ENCODE measurements at regions not wholly inside any gene's neighbourhood (a gene's known extent, or its start where the extent isn't known, plus 50 kb on each side); places are given as distances from the start of the nearest gene placed in this dataset.

DNA sequence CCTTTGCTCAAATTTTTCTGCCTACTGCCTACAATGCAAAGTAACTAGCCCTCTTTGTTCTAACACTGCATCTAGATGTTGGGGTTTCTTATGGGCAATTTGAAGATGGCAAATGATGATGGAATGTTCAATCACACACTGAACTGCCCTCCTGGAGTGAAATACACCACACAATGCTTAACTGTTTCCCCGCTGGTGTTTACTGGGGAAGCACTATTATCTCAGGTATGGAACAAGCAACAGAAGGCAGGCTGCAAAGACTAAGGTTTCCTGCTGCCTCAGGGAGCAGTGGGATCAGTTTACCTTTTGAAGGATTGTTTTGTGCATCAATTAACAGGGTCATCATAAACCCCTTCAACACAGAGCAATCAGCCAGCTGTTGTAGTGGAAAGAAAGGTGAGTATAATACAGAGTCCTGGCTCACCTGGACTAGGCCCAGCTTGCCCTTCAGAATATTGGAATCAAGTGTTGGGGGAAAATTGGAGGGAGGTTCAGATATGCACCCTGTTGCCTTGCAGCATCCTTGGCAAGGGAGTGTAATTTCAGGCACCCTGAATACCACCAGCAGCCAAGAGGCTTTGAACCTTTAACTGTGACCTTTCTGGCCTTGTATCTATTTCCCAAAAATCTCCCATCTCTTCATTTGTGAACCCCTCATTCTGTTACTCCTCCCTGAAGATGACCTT lies 105.4 kb upstream of the CDH11 start:
- DNase-seq (ENCODE audit: low read depth, low spot score), result no peak

DNA sequence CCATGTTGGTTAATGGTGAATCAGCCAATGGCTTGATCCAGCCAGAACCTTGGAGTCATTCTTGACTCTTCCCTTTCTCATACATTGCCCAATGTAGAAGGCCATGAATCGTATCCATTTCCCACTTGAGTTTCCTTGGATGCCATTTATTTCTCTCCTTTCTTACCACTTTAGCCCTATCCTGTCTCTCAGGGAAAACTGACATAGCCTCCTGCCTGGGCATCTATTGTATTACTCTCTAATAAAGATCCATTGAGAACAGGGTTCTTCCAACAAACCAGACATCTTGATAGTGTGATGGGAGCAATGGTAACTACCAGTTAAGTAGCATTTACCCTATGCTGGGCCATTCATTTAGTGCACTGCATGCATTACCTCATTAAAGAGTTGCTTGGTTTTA lies 104.2 kb upstream of the CDH11 start:
- DNase-seq (ENCODE audit: low read depth, low spot score), result no peak

DNA sequence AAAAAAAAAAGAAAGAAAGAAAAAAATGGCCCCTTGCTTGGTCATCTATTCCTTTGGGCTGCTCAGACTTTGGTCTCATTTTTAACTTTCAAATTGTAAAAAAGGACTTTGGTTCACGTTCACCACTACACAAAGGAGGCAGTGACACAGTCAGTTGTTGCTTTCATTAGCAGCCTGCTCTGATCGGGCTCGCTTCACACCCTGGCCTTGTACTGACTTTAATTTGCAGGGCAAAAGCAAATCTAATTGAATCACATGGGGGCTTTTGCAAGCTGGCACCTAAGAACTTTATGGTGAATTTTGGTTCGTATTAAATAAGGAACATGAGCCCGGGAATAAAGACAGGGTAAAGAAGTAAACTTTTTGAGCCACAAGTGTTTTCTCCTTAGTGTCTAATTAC lies 103.6 kb upstream of the CDH11 start:
- no peak for DNase-seq (ENCODE audit: low read depth, low spot score)

DNA sequence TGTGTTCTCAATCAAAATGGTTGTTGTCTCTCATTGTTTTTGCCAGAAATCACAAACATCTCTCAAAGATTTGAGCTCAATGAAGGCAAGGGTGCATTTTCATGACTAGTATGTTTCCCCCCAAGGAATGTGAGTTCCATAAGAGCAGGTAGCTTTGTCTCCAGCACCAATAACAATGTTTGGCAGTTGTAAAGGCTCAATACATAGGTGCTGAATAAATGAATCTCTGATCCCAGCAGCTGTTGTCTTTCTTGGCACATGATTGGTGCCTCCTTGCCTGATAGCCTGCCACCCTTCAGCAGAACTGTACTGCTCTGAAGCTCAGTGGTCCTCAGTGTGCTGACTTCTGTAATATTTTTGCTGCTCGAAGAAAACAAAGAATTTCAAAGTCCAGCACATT lies 103.1 kb upstream of the CDH11 start:
- no peak for DNase-seq (ENCODE audit: low read depth, low spot score)

DNA sequence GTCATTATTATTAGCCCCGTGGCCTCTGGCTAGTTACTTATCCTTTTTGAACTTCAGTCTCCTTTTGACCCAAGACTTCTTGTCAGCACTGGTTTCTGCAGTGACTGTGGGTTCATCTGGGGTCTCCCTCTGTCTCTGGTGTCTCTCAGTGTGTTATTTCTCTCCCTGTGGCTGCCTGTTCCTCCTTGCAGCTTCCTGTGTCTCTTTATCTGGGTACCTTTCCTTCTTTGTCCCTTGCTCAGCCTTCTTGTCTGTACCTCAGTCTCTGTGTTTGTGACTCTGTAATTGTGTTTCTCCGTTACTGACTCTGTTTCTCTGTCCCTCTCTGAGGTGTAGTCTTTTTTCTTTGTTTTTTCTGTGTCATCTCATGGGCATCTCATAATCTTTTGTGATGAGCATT lies 102.6 kb upstream of the CDH11 start:
- DNase-seq (ENCODE audit: low read depth, low spot score), result no peak

DNA sequence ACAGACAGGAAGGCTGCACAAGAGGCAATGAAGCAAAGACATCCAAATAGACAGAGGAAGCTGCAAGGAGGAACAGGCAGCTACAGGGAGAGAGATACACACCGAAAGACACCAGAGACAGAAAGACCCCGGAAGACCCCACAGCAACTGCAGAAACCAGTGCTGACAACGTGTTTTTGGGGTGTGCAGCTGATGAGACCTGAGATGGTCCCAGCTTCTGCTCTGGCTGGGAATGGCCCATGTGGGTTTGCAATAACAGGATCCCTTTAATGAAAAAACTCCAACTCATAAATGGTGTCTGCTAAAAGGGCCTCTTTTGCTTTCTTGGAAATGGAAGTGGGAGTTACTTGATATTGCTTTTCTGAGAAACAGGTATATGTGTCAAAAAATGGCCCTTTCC lies 101.5 kb upstream of the CDH11 start:
- DNase-seq (ENCODE audit: low read depth, low spot score), result no peak

DNA sequence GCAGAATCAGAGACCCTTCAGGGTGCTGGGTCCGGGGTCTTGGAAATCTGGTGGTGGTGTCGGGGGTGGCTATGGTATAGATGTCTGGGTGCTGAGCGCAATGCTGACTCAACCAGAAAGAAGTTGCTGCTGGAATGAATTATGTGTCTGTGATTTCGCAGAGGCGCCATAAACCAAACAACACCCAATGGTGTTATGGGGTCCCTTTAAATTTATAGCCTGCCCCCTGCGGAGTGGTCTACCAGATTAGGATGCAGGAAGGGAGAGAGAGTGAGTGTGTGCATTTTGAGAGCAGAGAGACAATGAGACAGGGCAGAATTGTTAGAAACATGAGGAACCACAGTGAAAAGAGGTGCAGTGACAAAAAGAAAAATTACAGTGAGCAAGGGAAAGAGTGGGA lies 100.7 kb upstream of the CDH11 start:
- DNase-seq (ENCODE audit: low read depth, low spot score), result no peak

DNA sequence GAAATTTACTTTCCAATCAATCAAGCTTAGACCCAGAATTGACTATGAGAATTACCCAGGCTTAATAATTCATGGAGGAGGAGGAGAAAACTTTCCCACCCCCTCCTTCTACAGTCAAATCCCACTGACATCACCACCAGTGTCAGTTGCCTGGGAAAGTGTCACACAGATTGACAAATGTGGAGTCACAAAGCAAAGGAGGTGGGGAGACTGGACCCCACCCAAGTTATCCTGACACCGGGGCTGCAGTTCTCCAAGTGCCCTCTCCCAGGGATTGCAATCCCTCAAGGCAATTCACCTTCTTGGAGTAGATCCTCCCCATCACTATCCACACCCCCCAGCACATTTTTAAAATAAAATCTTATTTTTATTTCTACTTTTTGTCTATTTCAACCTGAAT lies 100.2 kb upstream of the CDH11 start:
- no peak for DNase-seq (ENCODE audit: low read depth, low spot score)

DNA sequence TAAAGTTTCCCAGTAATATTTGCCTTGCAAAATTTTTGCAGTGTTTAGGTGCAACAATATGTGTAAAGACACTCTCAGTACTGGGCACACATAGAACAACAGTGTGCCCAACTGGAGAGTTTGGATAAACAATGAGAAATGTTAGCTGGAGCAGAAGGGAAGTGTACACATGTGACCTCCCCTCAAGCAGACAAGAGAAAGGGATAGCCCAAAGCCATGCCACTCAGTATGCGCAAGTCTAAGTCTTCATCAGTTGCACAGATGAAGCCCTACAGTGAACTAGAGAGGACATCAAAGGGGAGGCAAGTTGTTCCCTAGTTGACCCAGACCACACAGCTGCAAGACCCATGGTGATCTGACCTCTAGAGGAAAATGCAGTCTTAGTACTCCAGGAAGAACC lies 97.9 kb upstream of the CDH11 start:
- no peak for DNase-seq (ENCODE audit: low read depth, low spot score)

DNA sequence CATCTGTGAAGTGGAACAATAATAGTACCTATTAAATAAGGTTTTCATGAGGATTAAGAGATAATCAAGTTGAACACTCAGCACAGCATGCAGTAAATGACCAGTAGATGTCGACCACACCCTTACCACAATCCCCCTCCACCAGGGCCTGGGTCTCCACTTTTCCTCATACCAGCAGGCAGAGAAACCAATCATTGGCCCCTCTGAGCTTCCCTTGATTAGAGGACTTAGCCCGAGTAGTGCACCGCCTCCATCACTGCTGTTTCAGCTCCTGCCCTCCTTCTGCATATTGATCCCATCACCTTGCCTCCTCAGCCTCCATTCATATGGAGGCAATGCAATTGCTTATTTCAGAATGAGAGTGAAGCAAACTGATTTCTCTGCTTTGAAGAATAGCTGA lies 96.5 kb upstream of the CDH11 start:
- DNase-seq (ENCODE audit: low read depth, low spot score), result no peak

DNA sequence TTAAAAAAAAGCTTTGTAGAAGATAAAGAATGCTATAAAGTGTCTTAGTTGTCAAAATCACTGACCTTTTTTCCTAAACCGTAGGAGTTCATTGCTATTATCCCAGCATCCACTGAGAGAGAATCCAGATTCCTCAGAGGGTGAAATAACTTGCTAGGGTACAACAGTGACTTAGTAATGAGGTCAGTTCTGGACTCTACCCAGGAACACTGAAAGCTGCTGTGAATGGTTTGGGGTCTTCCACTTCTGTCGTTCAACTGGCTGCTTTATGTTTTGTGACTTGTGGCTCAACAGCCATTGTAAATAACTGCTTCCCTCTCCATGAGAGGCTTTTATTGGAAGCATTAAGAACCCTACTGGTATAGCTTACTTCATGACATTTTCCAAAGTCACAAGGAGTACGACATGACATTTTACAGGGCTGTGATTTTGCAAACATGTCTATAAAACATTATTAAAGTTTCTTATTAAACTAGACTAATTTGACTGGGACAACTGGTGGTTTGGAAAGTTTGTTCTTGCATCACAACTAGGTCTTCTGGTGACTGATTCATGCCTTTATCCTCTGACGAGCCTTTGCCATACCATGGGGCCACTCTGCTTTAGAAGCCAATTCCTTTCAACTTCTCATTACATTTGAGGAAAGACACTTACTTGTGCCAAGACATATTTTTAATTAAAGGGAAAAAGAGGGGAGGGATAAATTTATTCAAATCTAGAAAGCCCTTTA lies 92.2 kb upstream of the CDH11 start:
- no peak for DNase-seq (ENCODE audit: low read depth, low spot score)

DNA sequence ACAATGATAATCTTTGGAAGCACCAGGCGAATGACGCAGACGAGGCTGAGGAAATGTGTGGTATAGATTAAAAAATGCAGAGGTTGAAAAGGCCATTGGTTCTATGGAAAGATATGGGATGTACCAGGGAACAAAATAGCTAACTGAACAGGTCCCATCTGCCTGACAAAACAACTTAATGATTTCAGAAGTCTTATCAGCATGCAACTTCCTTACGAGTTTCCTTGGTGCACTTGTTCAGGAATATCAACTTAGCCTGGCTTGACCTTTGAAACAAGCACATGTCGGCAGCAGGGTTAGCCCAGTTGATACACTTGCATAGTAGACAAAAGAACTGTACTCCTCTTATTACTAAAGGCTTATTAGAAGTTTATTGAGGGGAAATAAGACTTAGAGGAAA lies 90.9 kb upstream of the CDH11 start:
- DNase-seq (ENCODE audit: low read depth, low spot score), result no peak

DNA sequence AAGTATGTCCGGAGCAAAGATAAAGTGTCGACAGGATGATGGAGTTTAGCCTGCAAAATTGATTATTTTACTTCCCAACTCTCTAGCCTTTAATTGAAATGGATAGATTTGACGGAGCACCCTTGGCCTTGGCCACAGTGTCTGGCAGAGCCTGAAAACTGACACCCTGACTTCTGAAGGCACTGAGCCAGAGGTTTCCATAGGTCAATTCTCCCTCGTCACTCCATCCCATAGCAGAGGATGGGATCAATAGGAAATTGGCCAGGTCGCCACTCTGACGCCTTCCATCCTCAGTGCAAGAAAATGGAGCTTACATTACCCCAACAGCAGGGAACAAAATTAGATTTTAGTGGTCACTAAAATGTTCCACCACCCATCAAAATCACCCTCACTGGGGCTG lies 90.4 kb upstream of the CDH11 start:
- no peak for DNase-seq (ENCODE audit: low read depth, low spot score)

DNA sequence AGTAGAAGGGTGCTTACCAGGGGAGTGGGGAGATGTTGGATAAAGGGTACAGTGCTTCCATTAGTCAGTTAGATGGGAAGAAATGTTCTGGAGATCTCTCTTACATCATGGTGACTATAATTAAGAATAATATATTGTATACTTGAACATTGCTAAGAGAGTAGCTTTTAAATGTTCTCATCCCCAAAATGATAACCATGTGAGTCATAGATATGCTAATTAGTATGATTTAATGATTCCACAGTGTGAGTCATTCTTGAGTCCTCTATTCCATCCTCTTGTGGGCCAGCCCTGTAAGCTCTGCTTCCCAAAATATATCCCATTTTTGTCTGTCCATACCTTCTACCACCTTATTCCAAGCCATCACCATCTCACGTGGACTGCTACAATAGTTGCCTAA lies 80.6 kb upstream of the CDH11 start:
- DNase-seq (ENCODE audit: low read depth, low spot score), result no peak

DNA sequence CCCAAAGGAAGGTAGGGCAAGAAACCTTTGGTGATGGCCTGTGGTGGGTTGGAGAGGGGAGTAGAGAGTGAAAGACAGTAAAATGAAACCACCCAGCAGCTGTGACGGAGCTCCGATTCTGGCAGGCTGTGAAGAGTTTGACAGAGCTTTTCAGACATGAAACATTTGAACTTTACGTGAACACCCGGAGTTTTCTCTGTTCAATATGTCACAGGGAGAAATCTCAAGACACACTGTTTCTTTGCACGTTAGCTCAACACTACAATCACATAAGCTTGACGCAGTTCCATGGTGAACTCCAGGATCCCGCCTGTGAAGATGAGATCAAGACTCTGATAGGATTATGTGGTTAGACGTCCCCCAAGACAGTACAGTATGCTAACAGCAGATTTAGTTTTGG lies 79.6 kb upstream of the CDH11 start:
- DNase-seq (ENCODE audit: low read depth, low spot score), result no peak

DNA sequence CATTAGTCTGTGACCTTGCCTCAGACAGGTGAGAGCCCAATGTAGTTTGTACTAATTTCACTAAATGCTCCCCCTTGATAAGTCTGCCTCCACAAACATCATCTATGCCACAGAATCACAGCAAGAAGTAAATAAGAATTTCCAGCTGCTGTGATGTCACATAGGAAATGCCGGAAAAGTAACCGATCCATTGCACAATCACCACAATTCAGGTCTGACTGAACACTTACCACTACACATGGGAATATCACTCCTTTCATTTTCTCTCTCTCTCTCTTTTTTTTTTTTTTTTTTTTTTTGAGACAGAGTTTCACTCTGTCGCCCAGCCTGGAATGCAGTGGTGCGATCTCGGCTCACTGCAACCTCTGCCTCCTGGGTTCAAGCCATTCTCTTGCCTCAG lies 79.0 kb upstream of the CDH11 start:
- DNase-seq (ENCODE audit: low read depth, low spot score), result no peak

DNA sequence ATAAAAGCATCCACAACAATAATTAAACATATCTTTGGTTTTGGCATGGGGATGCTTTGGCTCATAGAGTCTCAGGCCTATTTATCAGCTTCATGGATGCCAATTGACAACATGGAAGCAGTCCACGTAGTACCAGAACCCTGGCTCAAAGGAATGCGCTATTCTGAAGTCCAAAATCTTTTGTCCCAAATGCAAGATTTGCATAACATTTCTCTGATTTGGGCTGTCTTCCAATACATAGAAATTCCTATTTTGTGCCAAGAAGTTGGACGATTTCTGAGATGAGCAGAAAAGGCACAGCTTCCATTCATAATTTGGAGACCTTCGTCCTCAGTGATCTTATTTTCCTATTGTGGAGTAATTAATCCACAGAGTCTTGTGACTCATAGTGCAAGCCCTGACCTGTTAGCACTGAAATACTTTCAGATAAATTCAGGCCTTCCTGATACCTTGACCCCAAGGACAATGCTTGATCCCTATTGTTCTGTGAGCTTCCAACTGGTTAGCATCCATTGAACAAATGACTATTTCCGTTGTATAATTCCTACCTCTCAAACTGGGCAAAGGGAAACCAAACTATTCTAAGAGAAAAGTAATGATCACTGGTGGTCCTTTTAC lies 78.4 kb upstream of the CDH11 start:
- DNase-seq (ENCODE audit: low read depth, low spot score), result no peak

DNA sequence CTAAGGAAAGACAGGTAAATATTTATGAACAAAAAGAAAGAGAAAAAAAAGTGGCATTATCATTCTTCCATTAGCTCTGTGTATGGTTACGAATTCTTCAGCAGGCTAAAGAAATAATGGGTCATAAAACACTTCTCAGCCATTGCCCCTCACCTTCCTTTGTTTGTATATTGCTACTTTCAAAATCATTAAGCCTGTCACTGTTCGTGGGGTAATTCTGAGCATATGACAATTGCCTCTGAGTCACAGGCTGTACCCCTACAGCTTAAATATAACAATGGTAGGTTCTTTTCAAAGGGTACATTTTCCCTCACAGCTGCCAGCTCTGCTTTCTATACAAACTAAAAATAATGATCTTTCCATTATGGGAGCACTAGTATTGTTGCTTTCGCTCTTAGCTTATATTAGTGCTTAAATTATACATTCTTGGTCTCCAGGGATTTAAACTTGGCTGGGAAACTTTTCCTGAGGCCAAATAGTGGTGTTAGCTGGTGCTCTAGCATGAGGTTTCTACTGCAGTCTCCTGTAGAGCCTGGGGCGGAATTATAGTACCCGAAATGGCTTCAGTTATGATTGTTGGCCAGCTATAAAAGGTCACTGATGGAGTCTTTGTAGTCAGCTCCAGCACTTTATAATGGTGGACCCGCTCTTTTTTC lies 74.7 kb upstream of the CDH11 start:
- no peak for DNase-seq (ENCODE audit: low read depth, low spot score)

DNA sequence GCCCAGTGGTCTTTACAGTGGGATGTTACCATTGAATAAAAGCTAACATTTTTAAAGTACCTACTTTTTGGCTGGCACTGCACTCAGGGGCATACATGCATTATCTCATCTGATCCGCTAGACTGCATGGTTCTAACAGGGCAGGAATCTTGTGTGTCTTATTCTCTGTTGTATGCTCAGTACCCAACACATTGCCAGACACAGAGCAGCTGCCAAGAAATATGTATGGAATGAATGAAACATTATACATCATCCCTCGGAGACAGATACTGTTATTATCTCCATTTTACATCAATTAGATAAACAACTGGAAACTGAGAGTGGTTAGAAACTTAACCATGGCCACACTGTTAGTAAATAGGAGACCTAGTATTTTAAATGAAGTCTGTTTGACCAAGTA lies 74.1 kb upstream of the CDH11 start:
- no peak for DNase-seq (ENCODE audit: low read depth, low spot score)

DNA sequence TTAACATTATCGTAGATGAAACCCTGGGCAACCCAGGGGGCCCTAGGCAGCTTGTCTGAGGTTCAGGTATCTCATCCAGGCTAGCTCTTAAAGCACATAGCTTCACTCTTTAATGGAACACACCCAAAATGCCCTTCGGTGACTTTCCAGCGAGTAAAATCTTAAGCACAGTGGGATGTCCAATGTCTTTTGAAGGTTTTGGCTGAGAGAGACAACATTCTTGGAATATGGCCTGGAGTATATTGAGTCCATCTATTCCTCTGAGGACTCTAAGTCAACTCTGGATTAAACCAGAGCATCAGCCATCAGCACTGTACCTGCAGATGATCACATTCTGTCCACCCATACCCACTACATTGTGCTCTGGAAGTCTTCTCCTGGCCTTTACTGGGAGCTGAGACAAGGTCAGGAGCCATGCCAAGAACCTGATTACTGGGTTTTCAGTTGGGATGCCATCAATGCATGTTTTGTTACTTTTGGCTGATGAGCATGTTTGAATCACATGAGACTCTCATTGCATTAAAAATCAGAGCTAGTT lies 63.4 kb upstream of the CDH11 start:
- no peak for DNase-seq (ENCODE audit: low read depth, low spot score)

DNA sequence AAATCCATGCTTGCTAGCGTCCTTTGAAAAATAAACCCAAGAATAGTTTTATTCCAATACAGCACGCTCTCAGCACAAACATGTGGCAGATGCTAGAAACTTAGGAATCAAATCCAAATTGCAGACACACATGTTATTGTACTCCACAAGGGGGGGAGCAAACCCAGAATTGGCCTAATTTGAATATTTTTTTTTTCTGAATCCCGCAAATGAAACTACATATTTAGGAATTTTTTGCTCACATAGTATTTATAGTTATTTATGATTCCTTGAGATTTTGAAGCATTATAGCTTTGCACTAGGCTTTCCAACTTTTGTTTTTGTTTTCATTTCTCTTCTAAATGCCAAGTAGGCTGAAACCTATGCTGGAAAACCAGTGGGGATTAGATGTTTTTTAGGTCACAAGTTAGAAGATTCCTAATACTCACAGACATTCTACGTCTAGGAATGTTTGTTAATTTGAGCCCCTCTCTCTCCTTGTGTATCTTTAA lies 59.3 kb upstream of the CDH11 start:
- no peak for DNase-seq (ENCODE audit: low read depth, low spot score)

DNA sequence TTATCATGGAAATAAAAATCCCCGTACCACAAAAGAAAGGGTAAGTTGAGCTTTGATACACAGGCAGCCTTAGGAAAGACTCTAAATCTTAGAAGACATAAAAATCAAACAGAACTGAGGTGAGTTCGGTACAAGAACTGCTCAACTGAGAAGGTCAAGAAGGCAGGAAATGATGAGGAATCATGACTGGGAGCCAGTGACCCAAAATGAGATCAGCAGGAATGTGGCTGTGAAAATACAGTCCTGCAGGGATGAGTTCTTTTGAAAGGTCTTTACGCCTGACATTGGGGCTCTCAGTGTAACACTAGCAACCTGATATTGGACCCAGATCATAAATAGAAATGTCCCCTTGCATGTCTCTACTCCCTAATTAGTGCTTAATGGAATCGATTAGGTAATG lies 56.3 kb upstream of the CDH11 start:
- no peak for DNase-seq (ENCODE audit: low read depth, low spot score)
